GM23338 (cell line): ENCODE measurements at regions not wholly inside any gene's neighbourhood (a gene's known extent, or its start where the extent isn't known, plus 50 kb on each side); places are given as distances from the start of the nearest gene placed in this dataset.
"Not testable (repeated sequence)": the region's sequence is repeated elsewhere in the genome, so short reads cannot be mapped to it uniquely, and the experiment has no call there.

Experiments used
- ATAC-seq: fragments of 200-7000 bp; cut with Tn5 transposase; 3 replicates; pipeline ENCODE4 v1.9.1; 2020
- DNase-seq: peaks from one replicate; pipeline ENCODE4 v3.0.0-alpha.2; 2015; ENCODE audit warnings: low spot score
- H2AFZ ChIP-seq: fragments of 200-600 bp; sonication (generic); 2 replicates; pipeline ENCODE4 v1.8.0; 2016; ENCODE audit warnings: antibody characterized with exemption, mild to moderate bottlenecking, moderate library complexity
- H3F3A ChIP-seq: fragments of 200-600 bp; sonication (generic); replicated peaks from 2 replicates; pipeline ENCODE4 v1.8.0; 2017; ENCODE audit warnings: antibody characterized with exemption, mixed run types, low read depth
- H3K27ac ChIP-seq: fragments of 200-600 bp; sonication (generic); 2 replicates; pipeline ENCODE4 v1.6.1; 2016; ENCODE audit warnings: low read depth
- H3K27me3 ChIP-seq: fragments of 200-600 bp; sonication (generic); 2 replicates; pipeline ENCODE4 v1.8.0; 2016; ENCODE audit warnings: mild to moderate bottlenecking, mixed run types, moderate library complexity; ENCODE audit not compliant: insufficient read depth
- H3K36me3 ChIP-seq: fragments of 200-600 bp; sonication (generic); 2 replicates; pipeline ENCODE4 v1.8.0; 2016; ENCODE audit warnings: mild to moderate bottlenecking; ENCODE audit not compliant: insufficient read depth
- H3K4me1 ChIP-seq: fragments of 200-600 bp; sonication (generic); 2 replicates; pipeline ENCODE4 v1.8.0; 2016; ENCODE audit warnings: mild to moderate bottlenecking, moderate library complexity; ENCODE audit not compliant: insufficient read depth
- H3K4me2 ChIP-seq: fragments of 200-600 bp; sonication (generic); 2 replicates; pipeline ENCODE4 v1.7.1; 2017; ENCODE audit warnings: mixed run types
- H3K4me3 ChIP-seq: fragments of 200-600 bp; sonication (generic); 2 replicates; pipeline ENCODE4 v1.6.1; 2016; ENCODE audit warnings: mixed run types
- H3K79me2 ChIP-seq: fragments of 200-600 bp; sonication (generic); replicated peaks from 2 replicates; pipeline ENCODE4 v1.8.0; 2017; ENCODE audit warnings: mild to moderate bottlenecking; ENCODE audit not compliant: insufficient read depth
- H3K9me2 ChIP-seq: fragments of 200-600 bp; sonication (generic); 2 replicates; pipeline ENCODE4 v1.8.0; 2017; ENCODE audit not compliant: insufficient read depth
- H4K20me1 ChIP-seq: fragments of 200-600 bp; sonication (generic); replicated peaks from 2 replicates; pipeline ENCODE4 v1.8.0; 2017; ENCODE audit warnings: mild to moderate bottlenecking; ENCODE audit not compliant: insufficient read depth
- H3K27ac Mint-ChIP-seq: 2 replicates; pipeline ENCODE4 v1.8.0; 2020; ENCODE audit warnings: inconsistent platforms, mild to moderate bottlenecking, moderate library complexity, mixed read lengths
- H3K27me3 Mint-ChIP-seq: 3 replicates; pipeline ENCODE4 v1.8.0; 2022; ENCODE audit warnings: low read depth, mild to moderate bottlenecking, moderate library complexity, mixed read lengths, inconsistent platforms; ENCODE audit not compliant: insufficient read depth, poor library complexity
- H3K36me3 Mint-ChIP-seq: 3 replicates; pipeline ENCODE4 v1.8.0; 2021; ENCODE audit warnings: low read depth, mild to moderate bottlenecking, inconsistent platforms, moderate library complexity, mixed read lengths
- H3K4me1 Mint-ChIP-seq: 3 replicates; pipeline ENCODE4 v1.8.0; 2020; ENCODE audit warnings: mild to moderate bottlenecking, inconsistent platforms, mixed read lengths
- H3K4me3 Mint-ChIP-seq: 3 replicates; pipeline ENCODE4 v1.8.0; 2021; ENCODE audit warnings: moderate library complexity, mild to moderate bottlenecking, inconsistent platforms, mixed read lengths
- H3K9me3 Mint-ChIP-seq: 3 replicates; pipeline ENCODE4 v1.8.0; 2020; ENCODE audit warnings: moderate library complexity, mild to moderate bottlenecking, inconsistent platforms, mixed read lengths
- ETS1 ChIP-seq: IDR thresholded peaks from 2 replicates; pipeline ENCODE4 v1.6.1; 2016; ENCODE audit warnings: antibody characterized with exemption
- EZH2phosphoT487 ChIP-seq: fragments of 200-600 bp; sonication (generic); IDR thresholded peaks from one replicate; pipeline ENCODE4 v1.8.1; 2018; ENCODE audit warnings: antibody characterized with exemption; ENCODE audit not compliant: unreplicated experiment
- JUNB ChIP-seq: IDR thresholded peaks from one replicate; pipeline ENCODE4 v1.6.1; 2016; ENCODE audit warnings: antibody characterized with exemption; ENCODE audit not compliant: unreplicated experiment
- NANOG ChIP-seq: IDR thresholded peaks from 2 replicates; pipeline ENCODE4 v1.6.1; 2016; ENCODE audit warnings: antibody characterized with exemption, borderline replicate concordance
- STAT1 ChIP-seq: IDR thresholded peaks from one replicate; pipeline ENCODE4 v1.6.1; 2016; ENCODE audit warnings: antibody characterized with exemption; ENCODE audit not compliant: unreplicated experiment
- ZNF114 ChIP-seq: fragments of 250-450 bp; sonication (Bioruptor Pico); IDR thresholded peaks from 2 replicates; pipeline ENCODE4 v1.5.0; 2020; ENCODE audit warnings: mild to moderate bottlenecking, moderate library complexity
- ZNF462 ChIP-seq: fragments of 250-450 bp; sonication (Bioruptor Pico); IDR thresholded peaks from 2 replicates; pipeline ENCODE4 v1.5.0; 2020; ENCODE audit warnings: mild to moderate bottlenecking, moderate library complexity

- Histone ChIP-seq H3K4me2 (no peak overlapping the region), H3K4me1 (no peaks in the 10 kb centered on the region; the same call in 1 of the 2 replicates), H3K27ac (no peak overlapping the region), H3K36me3 (no peaks in the 10 kb centered on the region), H4K20me1 (no peaks in the 10 kb centered on the region), H2AFZ (no peak overlapping the region), H3K4me3 (no peak overlapping the region), H3K79me2 (no peaks in the 10 kb centered on the region), H3F3A (no peaks in the 10 kb centered on the region), H3K9me2 (no peaks in the 10 kb centered on the region), H3K27me3 (no peaks in the 10 kb centered on the region)
- H3K36me3 Mint-ChIP-seq: no peaks in the 10 kb centered on the region
- H3K4me1 Mint-ChIP-seq: peaks cover 12% of the 10 kb centered on the region
- TF ChIP-seq ZNF462 (no peak), EZH2phosphoT487 (no peak), ETS1 (no peak), ZNF114 (CRISPR knock-in tag) (no peak), NANOG (no peak), JUNB (no peak), STAT1 (no peak)
- no peaks in the 10 kb centered on the region for H3K27me3 Mint-ChIP-seq
- H3K27ac Mint-ChIP-seq: no peak overlapping the region
- no peaks in the 10 kb centered on the region for H3K9me3 Mint-ChIP-seq
- ATAC-seq (no peak), DNase-seq (no peak)
- no peak overlapping the region for H3K4me3 Mint-ChIP-seq
These were observed 605.2 kb downstream of the EBF1 start for GRCh38 chr5:158494541-158494940.

GRCh38 chr5:158494044-158494443 lies 605.7 kb downstream of the EBF1 start:
- H4K20me1 ChIP-seq, H3K27ac ChIP-seq, H3K36me3 Mint-ChIP-seq, H3K36me3 ChIP-seq, H3F3A ChIP-seq, H3K4me3 Mint-ChIP-seq, H2AFZ ChIP-seq, H3K27me3 Mint-ChIP-seq, H3K27ac Mint-ChIP-seq, DNase-seq, ATAC-seq, H3K9me2 ChIP-seq, H3K4me3 ChIP-seq, H3K79me2 ChIP-seq, H3K9me3 Mint-ChIP-seq, H3K4me2 ChIP-seq, H3K27me3 ChIP-seq, H3K4me1 ChIP-seq: not testable (repeated sequence)
- H3K4me1 Mint-ChIP-seq: peaks cover 12% of the 10 kb centered on the region
